ENCODE measurements at regions not wholly inside any gene's neighbourhood (a gene's known extent, or its start where the extent isn't known, plus 50 kb on each side); places are given as distances from the start of the nearest gene placed in this dataset.

DNA sequence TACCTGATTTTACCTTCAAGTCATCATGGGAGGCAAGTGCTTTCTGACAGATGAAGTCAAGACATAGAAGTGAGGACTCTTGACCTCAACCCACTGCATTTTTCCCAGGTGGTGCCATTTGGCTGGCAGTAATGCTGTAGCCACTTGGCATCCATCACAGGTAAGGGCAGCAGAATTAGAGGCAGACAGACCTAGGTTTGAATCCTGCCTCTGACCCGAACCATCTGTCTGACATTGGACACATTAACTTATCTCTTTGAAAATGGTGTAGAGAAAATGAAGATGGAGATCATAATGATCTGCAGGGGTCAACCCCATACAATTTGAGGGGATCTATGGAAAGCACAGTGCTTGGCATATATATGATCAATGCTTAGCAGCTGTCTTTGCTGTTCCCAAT is 505.5 kb downstream of the NPIPA7 start:
- no peak for DNase-seq
- no peak overlapping the region for H3K4me3 ChIP-seq
- H3K36me3 ChIP-seq (ENCODE audit: low read depth, missing control alignments), result no peaks in the 10 kb centered on the region
- WGBS, 2 donors, result 95% methylated on average over 1 of the region's 1 CpG
- no peaks in the 10 kb centered on the region for H3K4me1 ChIP-seq
- intact Hi-C loops (cut with DNase I; ENCODE audit: low total_unique reads), result no loop called here
- no peak overlapping the region for H3K27ac ChIP-seq
- no peak for TF ChIP-seq POLR2A (IDR thresholded peaks at IDR 0.05)
- TF ChIP-seq, protein P1, sequence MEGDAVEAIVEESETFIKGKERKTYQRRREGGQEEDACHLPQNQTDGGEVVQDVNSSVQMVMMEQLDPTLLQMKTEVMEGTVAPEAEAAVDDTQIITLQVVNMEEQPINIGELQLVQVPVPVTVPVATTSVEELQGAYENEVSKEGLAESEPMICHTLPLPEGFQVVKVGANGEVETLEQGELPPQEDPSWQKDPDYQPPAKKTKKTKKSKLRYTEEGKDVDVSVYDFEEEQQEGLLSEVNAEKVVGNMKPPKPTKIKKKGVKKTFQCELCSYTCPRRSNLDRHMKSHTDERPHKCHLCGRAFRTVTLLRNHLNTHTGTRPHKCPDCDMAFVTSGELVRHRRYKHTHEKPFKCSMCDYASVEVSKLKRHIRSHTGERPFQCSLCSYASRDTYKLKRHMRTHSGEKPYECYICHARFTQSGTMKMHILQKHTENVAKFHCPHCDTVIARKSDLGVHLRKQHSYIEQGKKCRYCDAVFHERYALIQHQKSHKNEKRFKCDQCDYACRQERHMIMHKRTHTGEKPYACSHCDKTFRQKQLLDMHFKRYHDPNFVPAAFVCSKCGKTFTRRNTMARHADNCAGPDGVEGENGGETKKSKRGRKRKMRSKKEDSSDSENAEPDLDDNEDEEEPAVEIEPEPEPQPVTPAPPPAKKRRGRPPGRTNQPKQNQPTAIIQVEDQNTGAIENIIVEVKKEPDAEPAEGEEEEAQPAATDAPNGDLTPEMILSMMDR (IDR thresholded peaks at IDR 0.05), result no peak
- H3K27me3 ChIP-seq, result no peaks in the 10 kb centered on the region
- no peaks in the 10 kb centered on the region for H3K9me3 ChIP-seq

DNA sequence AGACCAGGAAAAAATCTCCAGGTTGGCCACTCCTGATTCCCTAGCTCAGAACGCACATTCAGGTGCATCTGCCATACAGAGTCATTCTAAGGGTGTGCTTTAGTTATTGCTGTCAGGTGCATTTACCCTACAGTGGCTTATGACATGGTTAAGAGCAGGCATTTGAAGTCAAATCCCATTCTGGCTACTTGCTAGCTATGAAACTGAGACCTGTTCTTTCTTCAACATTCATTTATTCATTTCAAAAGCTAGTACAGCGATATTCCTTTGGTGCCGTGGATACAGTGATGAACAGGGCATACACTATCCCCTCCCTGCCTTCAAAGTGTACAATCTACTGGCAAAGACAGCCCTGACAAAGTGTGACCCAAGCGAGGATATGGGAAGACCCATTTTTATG is 508.3 kb downstream of the NPIPA7 start:
- Histone ChIP-seq H3K9me3 (no peaks in the 10 kb centered on the region), H3K4me1 (no peaks in the 10 kb centered on the region), H3K27me3 (no peaks in the 10 kb centered on the region), H3K4me3 (no peak overlapping the region), H3K27ac (no peak overlapping the region), H3K36me3 (ENCODE audit: low read depth, missing control alignments) (no peaks in the 10 kb centered on the region)
- intact Hi-C loops (cut with DNase I; ENCODE audit: low total_unique reads), result no loop called here
- no peak for TF ChIP-seq POLR2A (IDR thresholded peaks at IDR 0.05)
- TF ChIP-seq, protein P1 (IDR thresholded peaks at IDR 0.05), result no peak
- DNase-seq, result no peak
- 89 to 95% methylated on average over 4 of the region's 4 CpGs for WGBS, 2 donors

DNA sequence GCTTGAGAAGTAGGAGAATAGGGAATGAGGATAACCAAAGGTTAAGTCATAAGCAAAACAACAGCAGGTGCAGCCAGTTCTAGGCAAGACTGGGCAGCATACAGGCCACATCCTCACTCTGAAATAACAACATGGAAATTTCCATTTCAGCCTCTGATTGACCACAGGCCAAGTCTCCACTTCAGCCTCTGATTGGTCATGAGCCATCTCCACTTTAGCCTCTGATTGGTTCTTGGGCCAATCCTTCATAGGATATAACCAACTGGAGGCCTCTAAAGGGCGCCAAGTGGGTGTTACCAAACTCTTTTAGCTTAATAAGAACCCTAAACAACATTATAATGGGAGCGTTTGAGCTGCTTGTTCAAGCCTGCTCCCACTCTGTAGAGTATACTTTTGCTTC is 512.0 kb downstream of the NPIPA7 start:
- Histone ChIP-seq H3K4me3 (no peak overlapping the region), H3K27me3 (no peaks in the 10 kb centered on the region), H3K9me3 (no peaks in the 10 kb centered on the region), H3K27ac (no peak overlapping the region), H3K36me3 (ENCODE audit: low read depth, missing control alignments) (no peaks in the 10 kb centered on the region), H3K4me1 (no peaks in the 10 kb centered on the region)
- intact Hi-C loops (cut with DNase I; ENCODE audit: low total_unique reads), result no loop called here
- DNase-seq, result peak; percentile 14
- TF ChIP-seq POLR2A (IDR thresholded peaks at IDR 0.05), result no peak
- TF ChIP-seq, protein P1 (IDR thresholded peaks at IDR 0.05), result no peak
- WGBS, 2 donors, result 60% methylated on average over 2 of the region's 2 CpGs

DNA sequence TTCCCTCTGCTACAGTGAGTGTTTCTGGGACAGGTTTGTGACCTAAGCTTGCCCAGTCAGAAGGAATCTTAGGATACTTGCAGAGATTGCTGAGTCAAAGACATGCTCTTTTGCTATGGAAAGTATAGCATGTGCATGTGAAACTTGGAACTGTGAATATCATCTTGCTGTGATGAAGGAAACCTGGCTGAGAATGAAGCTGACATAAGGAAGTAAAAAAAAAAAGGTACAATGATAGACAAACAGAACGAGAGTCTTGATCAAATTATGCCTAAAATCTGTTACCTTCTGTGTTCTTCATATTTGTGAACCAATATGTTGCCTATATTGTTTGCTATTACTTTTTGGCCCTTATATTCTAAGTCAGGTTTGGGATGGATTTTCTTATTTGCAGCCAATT is 525.7 kb downstream of the NPIPA7 start:
- Histone ChIP-seq H3K9me3 (no peaks in the 10 kb centered on the region), H3K4me1 (no peaks in the 10 kb centered on the region), H3K27ac (no peak overlapping the region), H3K4me3 (no peak overlapping the region), H3K36me3 (ENCODE audit: low read depth, missing control alignments) (no peaks in the 10 kb centered on the region), H3K27me3 (no peaks in the 10 kb centered on the region)
- 87 to 94% methylated on average over 1 of the region's 1 CpG for WGBS, 2 donors
- TF ChIP-seq POLR2A (IDR thresholded peaks at IDR 0.05), result no peak
- TF ChIP-seq, protein P1 (IDR thresholded peaks at IDR 0.05), result no peak
- DNase-seq, result no peak
- intact Hi-C loops (cut with DNase I; ENCODE audit: low total_unique reads), result no loop called here

DNA sequence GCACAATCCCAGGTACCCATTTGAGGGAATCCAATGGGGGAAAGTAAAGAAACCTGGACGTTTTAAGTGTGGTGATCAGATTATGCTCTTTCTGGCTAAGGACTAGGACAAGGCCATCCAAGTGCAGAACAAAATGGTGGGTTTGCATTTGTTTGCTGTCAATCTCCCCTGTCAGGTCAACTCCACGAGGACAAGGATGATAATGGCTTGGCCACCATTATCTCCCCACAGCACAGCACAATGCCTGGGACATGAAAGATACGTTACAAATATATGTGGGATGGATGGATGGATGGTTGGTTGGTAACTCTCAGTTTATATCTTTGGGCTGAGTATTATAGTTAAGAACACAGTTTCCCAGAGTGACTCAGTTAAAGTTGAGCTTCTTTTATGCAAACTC is 526.9 kb downstream of the NPIPA7 start:
- 74 to 79% methylated on average over 3 of the region's 3 CpGs for WGBS, 2 donors
- TF ChIP-seq POLR2A (IDR thresholded peaks at IDR 0.05), result no peak

More for the DNA sequence above, 526.9 kb downstream of the NPIPA7 start:
- no peaks in the 10 kb centered on the region for H3K9me3 ChIP-seq
- DNase-seq, result no peak
- no peaks in the 10 kb centered on the region for H3K27me3 ChIP-seq
- intact Hi-C loops (cut with DNase I; ENCODE audit: low total_unique reads), result no loop called here
- H3K27ac ChIP-seq, result no peak overlapping the region
- no peaks in the 10 kb centered on the region for H3K4me1 ChIP-seq
- H3K36me3 ChIP-seq (ENCODE audit: low read depth, missing control alignments), result no peaks in the 10 kb centered on the region
- H3K4me3 ChIP-seq, result no peak overlapping the region

All from testis (tissue), 2 donors.